HEK293T (cell line): ENCODE measurements at regions not wholly inside any gene's neighbourhood (a gene's known extent, or its start where the extent isn't known, plus 50 kb on each side); places are given as distances from the start of the nearest gene placed in this dataset.

Experiments used
- CTCF ChIA-PET: fragments of 350-600 bp; formaldehyde crosslinking; extraction: SDS; loops from one replicate; lab custom pipeline; 2021; ENCODE audit warnings: antibody characterized with exemption, inconsistent platforms; lab: Yijun Ruan, JAX
- POLR2A ChIA-PET: fragments of 350-600 bp; formaldehyde crosslinking; extraction: SDS; loops from one replicate; lab custom pipeline; 2020; ENCODE audit warnings: antibody characterized with exemption, inconsistent platforms; lab: Yijun Ruan, JAX
- DNase-seq: peaks from one replicate; pipeline ENCODE4 v3.0.0; 2012; ENCODE audit warnings: mixed read lengths; ENCODE audit errors: extremely low spot score
- ARNT ChIP-seq: fragments of 450-650 bp; IDR thresholded peaks from 2 replicates; pipeline ENCODE4 v1.6.1; 2017; ENCODE audit warnings: mild to moderate bottlenecking
- BHLHE40 ChIP-seq: fragments of 450-650 bp; IDR thresholded peaks from 2 replicates; pipeline ENCODE4 v1.6.1; 2016; ENCODE audit warnings: mild to moderate bottlenecking, moderate library complexity, borderline replicate concordance
- CTBP1 ChIP-seq: fragments of 450-650 bp; IDR thresholded peaks from 2 replicates; pipeline ENCODE4 v1.6.1; 2016; ENCODE audit warnings: borderline replicate concordance
- ELF4 ChIP-seq: fragments of 450-650 bp; IDR thresholded peaks from 2 replicates; pipeline ENCODE4 v1.6.1; 2017; ENCODE audit warnings: antibody characterized with exemption
- FOXA1 ChIP-seq: fragments of 450-650 bp; IDR thresholded peaks from 2 replicates; pipeline ENCODE4 v1.6.1; 2016; ENCODE audit warnings: mild to moderate bottlenecking
- FOXK2 ChIP-seq: fragments of 450-650 bp; IDR thresholded peaks from 2 replicates; pipeline ENCODE4 v1.6.1; 2016; ENCODE audit warnings: mild to moderate bottlenecking
- FOXM1 ChIP-seq: fragments of 450-650 bp; IDR thresholded peaks from 2 replicates; pipeline ENCODE4 v1.6.1; 2017; ENCODE audit warnings: mild to moderate bottlenecking, borderline replicate concordance
- HDGF ChIP-seq: fragments of 450-650 bp; IDR thresholded peaks from 2 replicates; pipeline ENCODE4 v1.6.1; 2017; ENCODE audit warnings: antibody characterized with exemption, borderline replicate concordance
- L3MBTL2 ChIP-seq: fragments of 450-650 bp; conservative IDR thresholded peaks from 2 replicates; pipeline ENCODE4 v1.6.1; 2016; ENCODE audit warnings: mild to moderate bottlenecking
- LEF1 ChIP-seq: fragments of 450-650 bp; IDR thresholded peaks from 2 replicates; pipeline ENCODE4 v1.6.1; 2017; ENCODE audit warnings: mild to moderate bottlenecking, borderline replicate concordance
- NFRKB ChIP-seq: fragments of 450-650 bp; IDR thresholded peaks from 2 replicates; pipeline ENCODE4 v1.6.1; 2016; ENCODE audit warnings: mild to moderate bottlenecking, moderate library complexity
- PKNOX1 ChIP-seq: fragments of 450-650 bp; IDR thresholded peaks from 2 replicates; pipeline ENCODE4 v1.6.1; 2016
- SP1 ChIP-seq: fragments of 450-650 bp; IDR thresholded peaks from 2 replicates; pipeline ENCODE4 v1.6.1; 2017
- SUZ12 ChIP-seq: fragments of 450-650 bp; IDR thresholded peaks from 2 replicates; pipeline ENCODE4 v1.6.1; 2016; ENCODE audit warnings: mild to moderate bottlenecking
- TARDBP ChIP-seq: fragments of 450-650 bp; IDR thresholded peaks from 2 replicates; pipeline ENCODE4 v1.6.1; 2016
- ZNF384 ChIP-seq: fragments of 450-650 bp; IDR thresholded peaks from 2 replicates; pipeline ENCODE4 v1.6.1; 2016

- TF ChIP-seq FOXA1: no peak
- TF ChIP-seq L3MBTL2: no peak
- no peak for TF ChIP-seq FOXM1
- no peak for TF ChIP-seq ELF4
- no peak for TF ChIP-seq TARDBP
- no peak for TF ChIP-seq ARNT
- no peak for TF ChIP-seq FOXK2
- no peak for TF ChIP-seq CTBP1
- no peak for TF ChIP-seq BHLHE40
- no peak for TF ChIP-seq ZNF384
- TF ChIP-seq NFRKB: no peak
- no peak for TF ChIP-seq SUZ12
- no peak for TF ChIP-seq HDGF
- CTCF ChIA-PET: no interaction called here
- DNase-seq: no peak
- POLR2A ChIA-PET: no interaction called here
Measured at GRCh38 chr6:120198033-120198432, 848.5 kb upstream of the MAN1A1 start.

GRCh38 chr6:120186080-120186479, 836.5 kb upstream of the MAN1A1 start:
- ChIA-PET CTCF (no interaction called here), POLR2A (no interaction called here)
- no peak for DNase-seq
- TF ChIP-seq FOXA1 (no peak), ARNT (no peak), ELF4 (no peak), L3MBTL2 (no peak), LEF1 (no peak), SUZ12 (no peak), HDGF (no peak), BHLHE40 (no peak), NFRKB (no peak), PKNOX1 (no peak), FOXK2 (no peak), CTBP1 (no peak)

GRCh38 chr6:120173250-120173649, 823.7 kb upstream of the MAN1A1 start:
- DNase-seq: no peak
- POLR2A ChIA-PET: no interaction called here
- TF ChIP-seq PKNOX1 (no peak), CTBP1 (no peak), FOXA1 (no peak), SP1 (no peak), FOXM1 (no peak), ZNF384 (no peak), ARNT (no peak), TARDBP (no peak), FOXK2 (no peak), HDGF (no peak)
- CTCF ChIA-PET: no interaction called here

GRCh38 chr6:120164531-120164930, 815.0 kb upstream of the MAN1A1 start:
- CTCF ChIA-PET: no interaction called here
- no peak for TF ChIP-seq TARDBP
- no peak for TF ChIP-seq BHLHE40
- TF ChIP-seq HDGF: no peak
- no peak for TF ChIP-seq LEF1
- TF ChIP-seq ARNT: no peak
- no peak for TF ChIP-seq ELF4
- no peak for TF ChIP-seq PKNOX1
- TF ChIP-seq FOXM1: no peak
- TF ChIP-seq FOXK2: no peak
- TF ChIP-seq SP1: no peak
- TF ChIP-seq FOXA1: no peak
- TF ChIP-seq SUZ12: no peak
- DNase-seq: no peak
- POLR2A ChIA-PET: no interaction called here

- ChIA-PET POLR2A (no interaction called here), CTCF (no interaction called here)
- TF ChIP-seq L3MBTL2: no peak
- TF ChIP-seq CTBP1: no peak
- no peak for TF ChIP-seq ZNF384
- no peak for TF ChIP-seq NFRKB
- TF ChIP-seq TARDBP: no peak
- TF ChIP-seq HDGF: no peak
- no peak for TF ChIP-seq LEF1
- TF ChIP-seq BHLHE40: no peak
- DNase-seq: no peak
Measured at GRCh38 chr6:120157873-120158272, 808.3 kb upstream of the MAN1A1 start.

GRCh38 chr6:120147071-120147871, 797.7 kb upstream of the MAN1A1 start:
- DNase-seq: no peak
- TF ChIP-seq FOXM1 (no peak), FOXK2 (no peak), LEF1 (no peak), ARNT (no peak), BHLHE40 (no peak), ELF4 (no peak)
- ChIA-PET POLR2A (no interaction called here), CTCF (no interaction called here)
